Stimulated activated memory B cell treated with anti-CD40 and anti-IgM and Interleukin-4, amounts not matched to agents 10 μg/mL and 1 μg/mL and 100 μg/mL, for 72 hours (primary cell): ENCODE measurements at regions not wholly inside any gene's neighbourhood (a gene's known extent, or its start where the extent isn't known, plus 50 kb on each side); places are given as distances from the start of the nearest gene placed in this dataset.

ENCODE experiments used
- ATAC-seq: fragments of 150-1000 bp; cut with Tn5 transposase; 2 replicates; pipeline ENCODE4 v1.10.0; 2021
- H3K27ac Mint-ChIP-seq: one replicate; pipeline ENCODE4 v1.8.0; 2022; ENCODE audit warnings: mild to moderate bottlenecking, mixed read lengths
- H3K27me3 Mint-ChIP-seq: one replicate; pipeline ENCODE4 v1.8.0; 2022; ENCODE audit warnings: mixed read lengths
- H3K36me3 Mint-ChIP-seq: one replicate; pipeline ENCODE4 v1.8.0; 2022; ENCODE audit warnings: mixed read lengths
- H3K4me1 Mint-ChIP-seq: one replicate; pipeline ENCODE4 v1.8.0; 2022; ENCODE audit warnings: mixed read lengths
- H3K4me3 Mint-ChIP-seq: one replicate; pipeline ENCODE4 v1.8.0; 2022; ENCODE audit warnings: mild to moderate bottlenecking, moderate library complexity, mixed read lengths
- H3K9me3 Mint-ChIP-seq: one replicate; pipeline ENCODE4 v1.8.0; 2022; ENCODE audit warnings: mixed read lengths

DNA sequence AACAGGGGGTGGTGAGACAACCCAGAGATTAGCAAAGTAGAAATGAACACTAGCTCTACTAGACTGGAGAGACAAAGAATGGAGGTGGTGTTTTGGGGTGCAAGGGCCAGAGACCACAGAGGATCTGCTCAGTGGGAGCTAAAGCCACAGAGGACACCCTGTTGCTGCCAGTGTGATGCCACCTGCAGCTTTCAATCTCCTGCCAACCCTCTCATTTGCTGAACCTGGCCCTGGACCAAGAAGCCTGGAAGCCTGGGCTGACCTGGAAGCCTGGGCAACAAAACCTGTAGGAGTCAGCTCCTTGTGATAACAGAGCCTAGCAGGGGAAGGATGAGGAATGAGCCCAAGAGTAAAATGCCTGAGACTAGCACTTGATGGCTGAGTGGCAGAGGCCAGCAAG is 81.1 kb upstream of the ADO start:
- H3K4me3 Mint-ChIP-seq = no peak overlapping the region
- H3K27ac Mint-ChIP-seq = no peak overlapping the region
- no peaks in the 10 kb centered on the region for H3K36me3 Mint-ChIP-seq
- H3K27me3 Mint-ChIP-seq = no peaks in the 10 kb centered on the region
- H3K9me3 Mint-ChIP-seq = no peaks in the 10 kb centered on the region
- peaks cover 16% of the 10 kb centered on the region for H3K4me1 Mint-ChIP-seq
- ATAC-seq = no peak

DNA sequence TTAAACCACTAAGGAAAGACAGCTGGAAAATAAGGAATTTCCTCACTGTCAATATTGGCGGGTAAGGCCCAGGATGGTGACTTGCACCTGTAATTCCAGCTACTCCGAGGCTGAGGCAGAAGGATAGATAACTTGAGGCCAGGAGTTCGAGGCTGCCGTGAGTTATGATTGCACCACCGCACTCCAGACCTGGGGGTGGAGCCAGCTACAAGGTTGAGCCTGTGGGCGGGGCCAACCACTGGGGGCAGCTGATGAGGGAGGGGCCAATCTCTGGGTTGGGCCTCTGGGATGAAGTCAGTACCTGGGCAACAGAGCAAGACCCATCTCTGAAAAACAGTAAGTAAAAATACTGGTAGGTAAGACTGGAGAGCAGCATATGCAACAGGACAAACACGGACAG is 80.1 kb upstream of the ADO start:
- Mint-ChIP-seq H3K4me3 (no peak overlapping the region), H3K27me3 (no peaks in the 10 kb centered on the region), H3K4me1 (peaks cover 16% of the 10 kb centered on the region), H3K9me3 (no peaks in the 10 kb centered on the region), H3K36me3 (no peaks in the 10 kb centered on the region), H3K27ac (peak overlapping the region; percentile 4)
- ATAC-seq = no peak

DNA sequence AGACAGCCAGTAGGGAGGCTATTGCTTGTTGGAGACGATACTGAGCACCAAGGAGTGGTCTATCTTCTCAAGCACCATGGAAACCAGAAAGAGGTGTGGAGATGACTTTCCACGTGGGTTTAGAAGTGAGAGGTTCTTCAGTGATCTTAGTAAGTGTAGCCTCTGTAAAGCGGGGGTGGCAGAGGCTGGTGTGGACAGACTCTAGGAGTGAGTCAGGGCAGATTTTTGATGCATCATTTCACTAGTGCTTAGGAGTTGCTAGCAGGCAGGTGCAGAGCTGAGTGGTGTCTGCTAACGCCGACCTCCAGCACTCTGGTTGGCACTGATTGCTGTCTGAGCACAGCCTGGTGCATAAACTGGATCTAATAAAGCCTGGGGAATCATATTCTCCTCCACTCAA is 78.4 kb upstream of the ADO start:
- H3K27me3 Mint-ChIP-seq = no peaks in the 10 kb centered on the region
- H3K4me3 Mint-ChIP-seq = no peak overlapping the region
- H3K27ac Mint-ChIP-seq = peak overlapping the region; percentile 46
- no peaks in the 10 kb centered on the region for H3K36me3 Mint-ChIP-seq
- no peaks in the 10 kb centered on the region for H3K9me3 Mint-ChIP-seq
- peaks cover 16% of the 10 kb centered on the region for H3K4me1 Mint-ChIP-seq
- peak; percentile 98 for ATAC-seq

DNA sequence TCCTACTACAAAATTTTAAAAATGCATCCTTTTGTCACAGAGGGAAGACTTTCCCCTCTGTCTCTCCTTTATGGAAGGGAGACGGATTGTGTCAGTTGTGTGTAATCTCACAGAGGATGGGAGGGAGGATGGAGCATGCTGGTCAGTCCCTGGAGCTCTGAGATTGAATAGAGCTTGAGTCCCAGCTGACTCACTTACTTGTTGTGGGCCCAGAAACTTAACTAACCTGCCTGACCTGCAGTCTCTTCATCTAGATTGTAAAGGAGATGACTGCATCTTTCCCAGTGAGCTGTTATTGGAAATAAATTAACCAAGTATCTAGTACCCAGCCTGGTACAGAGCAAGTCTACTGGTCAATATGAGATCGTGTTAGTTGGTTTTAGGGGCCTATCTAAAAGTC is 77.9 kb upstream of the ADO start:
- ATAC-seq = no peak
- H3K4me1 Mint-ChIP-seq = peaks cover 16% of the 10 kb centered on the region
- H3K27me3 Mint-ChIP-seq = no peaks in the 10 kb centered on the region
- H3K9me3 Mint-ChIP-seq = no peaks in the 10 kb centered on the region
- H3K27ac Mint-ChIP-seq = peak overlapping the region; percentile 46
- H3K4me3 Mint-ChIP-seq = no peak overlapping the region
- H3K36me3 Mint-ChIP-seq = no peaks in the 10 kb centered on the region

DNA sequence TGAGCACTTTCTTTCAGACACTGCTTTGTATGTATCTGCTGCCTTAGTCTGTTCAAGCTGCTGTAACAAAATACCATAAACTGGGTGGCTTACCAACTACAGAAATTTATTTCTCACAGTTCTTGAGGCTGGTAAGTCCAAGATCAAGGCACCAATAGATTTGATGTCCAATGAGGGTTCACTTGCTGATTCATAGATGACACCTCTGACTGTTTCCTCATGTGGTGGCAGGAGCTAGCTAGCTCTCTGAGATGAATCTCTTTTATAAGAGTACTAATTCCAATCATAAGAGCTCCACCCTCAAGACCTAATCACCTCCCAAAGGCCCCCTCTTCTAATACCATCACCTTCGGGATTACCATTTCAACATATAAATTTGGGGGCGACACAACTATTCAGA is 76.6 kb upstream of the ADO start:
- Mint-ChIP-seq H3K27ac (peak overlapping the region; percentile 46), H3K4me1 (peaks cover 16% of the 10 kb centered on the region), H3K36me3 (no peaks in the 10 kb centered on the region), H3K9me3 (no peaks in the 10 kb centered on the region), H3K4me3 (no peak overlapping the region), H3K27me3 (no peaks in the 10 kb centered on the region)
- no peak for ATAC-seq

DNA sequence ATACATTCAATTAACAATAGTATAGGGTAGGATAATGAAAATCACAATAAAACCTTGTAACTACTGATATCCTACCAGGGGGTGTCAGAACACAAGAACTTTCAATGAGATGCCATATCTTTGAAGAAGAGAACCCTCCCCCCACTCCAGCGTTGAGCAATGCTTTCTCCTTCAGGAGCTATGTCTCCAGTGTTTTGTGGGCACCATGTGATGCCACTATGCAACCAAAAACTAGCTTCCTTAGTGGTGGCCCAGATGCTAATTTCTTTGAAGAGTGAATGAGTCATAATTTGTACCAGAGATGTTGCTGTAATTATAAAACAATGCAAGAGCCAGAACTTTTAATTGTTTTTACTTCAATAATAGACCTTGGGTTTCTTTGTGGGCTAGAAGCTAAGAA is 76.0 kb upstream of the ADO start:
- H3K36me3 Mint-ChIP-seq = no peaks in the 10 kb centered on the region
- no peak overlapping the region for H3K4me3 Mint-ChIP-seq
- no peak for ATAC-seq
- no peaks in the 10 kb centered on the region for H3K27me3 Mint-ChIP-seq
- H3K4me1 Mint-ChIP-seq = peaks cover 16% of the 10 kb centered on the region
- H3K27ac Mint-ChIP-seq = no peak overlapping the region
- H3K9me3 Mint-ChIP-seq = no peaks in the 10 kb centered on the region

DNA sequence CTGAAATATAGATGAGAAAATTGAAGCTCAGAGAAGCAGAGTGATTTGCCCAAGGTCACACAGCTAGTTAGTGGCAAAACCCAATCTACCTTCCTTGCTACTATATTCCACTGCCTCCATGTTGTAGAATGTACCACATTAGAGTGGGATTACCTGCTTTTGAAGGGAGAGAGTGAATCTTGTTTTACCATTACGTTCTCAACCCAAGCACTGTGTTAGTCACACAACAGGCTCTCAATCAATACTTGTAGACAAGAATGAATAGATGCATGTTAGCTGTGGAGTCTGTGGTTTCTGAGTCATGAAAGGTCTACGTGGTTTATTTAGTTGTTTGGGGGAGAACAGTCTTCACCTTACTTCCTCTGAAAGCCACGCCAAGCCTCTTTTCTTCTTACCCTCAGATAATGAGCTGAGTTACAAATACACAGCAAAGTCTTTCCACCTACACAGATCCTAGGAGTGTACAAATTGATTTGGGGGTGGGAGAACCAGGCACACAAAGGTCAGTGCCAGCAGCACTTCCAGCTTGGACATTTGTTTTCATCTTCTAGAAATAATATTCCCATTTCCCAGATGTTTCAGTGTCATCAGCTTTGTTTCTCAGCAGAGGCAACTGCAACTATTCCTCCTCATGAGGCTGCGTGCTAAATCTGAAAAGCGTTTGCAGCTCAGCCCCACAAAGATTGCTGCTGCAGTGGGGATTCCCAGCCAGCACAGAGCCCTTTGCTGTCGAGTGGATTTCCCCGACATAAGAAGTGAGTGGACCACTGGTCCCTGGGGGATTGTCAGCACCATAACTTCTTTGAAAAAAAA is 71.5 kb upstream of the ADO start:
- no peaks in the 10 kb centered on the region for H3K4me1 Mint-ChIP-seq
- H3K27ac Mint-ChIP-seq = no peak overlapping the region
- H3K27me3 Mint-ChIP-seq = no peaks in the 10 kb centered on the region
- peak overlapping the region; percentile 36 for H3K4me3 Mint-ChIP-seq
- no peaks in the 10 kb centered on the region for H3K36me3 Mint-ChIP-seq
- no peaks in the 10 kb centered on the region for H3K9me3 Mint-ChIP-seq
- ATAC-seq = peak; percentile 92

DNA sequence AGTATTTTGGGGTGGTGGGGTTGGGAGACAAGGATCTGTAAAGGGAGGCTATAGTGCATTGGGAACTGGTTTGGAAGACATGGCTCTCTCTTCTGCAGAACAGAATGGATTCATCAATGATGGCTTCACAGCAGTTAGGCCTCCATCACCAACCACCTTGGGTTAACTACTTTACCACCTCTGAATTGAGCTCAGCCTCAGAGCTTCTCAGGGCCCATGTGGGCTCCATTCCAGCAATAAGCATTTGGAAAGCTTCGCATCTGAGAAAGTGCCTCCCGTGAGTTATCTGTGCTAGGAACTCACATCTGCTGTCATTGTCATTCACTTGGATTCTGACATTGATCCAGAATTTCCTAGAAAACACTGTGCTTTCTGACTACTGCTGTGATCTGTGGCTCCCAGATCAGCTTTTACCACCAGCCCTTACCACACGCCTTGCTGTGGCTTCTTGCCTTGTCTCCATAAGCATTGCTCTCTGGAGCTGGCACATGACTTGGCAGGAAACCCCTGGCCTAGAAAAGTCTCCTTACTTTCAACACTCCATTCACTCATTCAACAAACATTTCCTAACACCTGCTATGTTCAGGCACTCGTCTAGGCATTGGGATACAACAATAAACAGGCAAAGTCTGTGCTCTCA is 70.7 kb upstream of the ADO start:
- Mint-ChIP-seq H3K27me3 (no peaks in the 10 kb centered on the region), H3K4me3 (peak overlapping the region; percentile 36), H3K9me3 (no peaks in the 10 kb centered on the region), H3K36me3 (no peaks in the 10 kb centered on the region), H3K4me1 (peaks cover 4% of the 10 kb centered on the region), H3K27ac (no peak overlapping the region)
- peak; percentile 44 for ATAC-seq

DNA sequence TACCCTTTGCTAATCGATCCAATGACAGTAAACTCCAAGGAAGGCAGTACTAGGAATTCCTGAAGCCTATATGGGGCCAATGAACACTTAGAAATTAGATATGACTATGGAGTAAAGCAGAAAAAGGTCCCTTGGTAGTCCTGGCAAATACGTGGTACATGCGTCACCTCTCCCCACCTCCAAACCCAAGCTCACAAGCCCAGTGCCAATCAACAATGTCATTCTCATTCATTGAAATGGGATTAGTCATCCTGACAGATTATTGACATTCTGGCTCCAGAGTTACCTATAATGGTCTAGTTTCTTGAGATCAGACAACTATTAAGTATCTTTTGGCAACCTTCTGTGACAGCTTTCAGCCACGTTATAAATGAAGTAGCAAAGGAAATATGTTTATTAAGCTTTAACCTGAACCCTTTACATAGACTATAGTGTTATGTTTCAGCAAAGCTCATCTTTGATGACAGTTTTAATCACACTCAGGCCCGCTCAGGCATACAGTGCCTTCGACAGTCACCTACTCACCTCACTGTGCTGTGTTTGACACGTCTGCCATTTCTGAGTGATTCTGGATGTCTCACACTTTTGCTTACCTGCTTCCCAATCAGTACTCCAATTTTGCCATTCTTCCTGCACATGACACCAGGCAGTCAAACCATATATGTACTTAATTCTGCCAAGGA is 69.6 kb upstream of the ADO start:
- Mint-ChIP-seq H3K4me1 (peaks cover 9% of the 10 kb centered on the region), H3K27me3 (no peaks in the 10 kb centered on the region), H3K9me3 (no peaks in the 10 kb centered on the region), H3K36me3 (no peaks in the 10 kb centered on the region), H3K4me3 (no peak overlapping the region), H3K27ac (no peak overlapping the region)
- no peak for ATAC-seq

DNA sequence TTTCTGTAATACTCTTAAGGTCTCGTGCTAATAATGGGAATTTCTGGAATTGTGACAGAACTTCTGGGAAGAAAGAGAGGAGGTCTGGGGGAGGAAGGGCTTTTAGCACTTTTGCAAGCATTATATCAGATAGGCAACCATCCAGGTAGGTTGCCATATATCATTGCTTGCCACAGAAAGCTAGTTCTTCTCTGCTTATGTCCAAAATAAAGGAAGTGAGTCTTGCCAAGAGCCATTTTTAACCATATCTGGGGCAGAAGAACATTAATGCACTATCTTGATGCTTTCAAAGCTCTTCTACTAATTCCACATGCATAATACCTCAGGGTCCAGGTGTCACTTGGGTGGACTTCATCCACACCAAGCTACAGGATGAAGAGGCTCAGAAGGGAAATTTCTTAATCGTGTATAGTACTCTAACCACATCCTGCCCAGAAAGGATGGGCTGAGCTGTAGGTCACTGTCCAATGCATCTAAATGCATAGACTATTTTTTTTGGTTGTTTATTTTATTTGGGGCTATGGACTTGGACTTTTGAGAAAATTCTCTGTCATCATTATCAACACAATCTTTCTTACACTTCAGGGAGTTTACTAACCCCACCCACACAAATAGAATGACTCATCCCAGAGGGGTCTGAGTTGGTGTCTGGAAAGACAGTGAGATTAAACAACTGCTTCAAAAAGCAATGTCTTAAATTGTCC is 68.9 kb upstream of the ADO start:
- H3K27ac Mint-ChIP-seq = no peak overlapping the region
- H3K36me3 Mint-ChIP-seq = no peaks in the 10 kb centered on the region
- ATAC-seq = peak; percentile 69
- H3K4me1 Mint-ChIP-seq = peaks cover 9% of the 10 kb centered on the region
- H3K27me3 Mint-ChIP-seq = no peaks in the 10 kb centered on the region
- no peaks in the 10 kb centered on the region for H3K9me3 Mint-ChIP-seq
- no peak overlapping the region for H3K4me3 Mint-ChIP-seq

DNA sequence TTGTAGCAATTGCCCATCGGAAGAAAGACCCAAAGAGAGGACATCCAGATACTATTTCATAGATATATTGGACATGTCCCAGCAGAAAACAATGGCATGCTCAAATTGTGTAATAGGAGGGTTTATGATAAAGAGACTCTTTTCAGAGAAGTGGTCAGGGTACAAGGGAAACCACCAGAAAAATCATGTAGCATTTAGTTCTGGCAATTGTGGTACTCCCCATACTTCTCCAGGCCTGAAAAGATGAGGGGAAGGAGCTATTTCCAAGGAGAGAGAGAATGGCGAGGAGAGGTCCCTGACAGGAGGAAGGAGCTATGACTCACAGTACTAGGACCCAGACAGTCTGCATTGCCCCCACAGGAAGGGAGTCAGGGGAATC is 68.4 kb upstream of the ADO start:
- H3K27me3 Mint-ChIP-seq = no peaks in the 10 kb centered on the region
- no peaks in the 10 kb centered on the region for H3K36me3 Mint-ChIP-seq
- H3K4me3 Mint-ChIP-seq = no peak overlapping the region
- ATAC-seq = no peak
- peaks cover 9% of the 10 kb centered on the region for H3K4me1 Mint-ChIP-seq
- no peak overlapping the region for H3K27ac Mint-ChIP-seq
- no peaks in the 10 kb centered on the region for H3K9me3 Mint-ChIP-seq

DNA sequence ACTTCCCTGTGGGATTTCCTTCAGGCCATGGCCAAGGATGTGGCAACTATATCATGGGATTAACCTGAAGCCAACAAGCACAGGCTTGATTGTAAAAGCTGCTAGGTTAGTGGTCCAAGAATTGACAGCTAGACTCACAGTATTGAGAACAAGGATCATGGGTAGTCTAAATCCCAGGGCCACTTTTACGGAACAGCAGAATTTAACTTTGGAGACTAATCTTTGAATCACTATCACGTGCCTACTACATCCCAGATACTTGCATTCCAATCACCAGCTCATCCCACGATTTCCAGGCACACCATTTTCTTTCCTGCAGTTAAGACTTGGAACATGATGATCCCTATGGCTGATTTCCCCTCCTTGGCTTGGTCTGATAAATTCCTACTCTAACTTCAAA is 65.6 kb upstream of the ADO start:
- no peak for ATAC-seq
- no peak overlapping the region for H3K4me3 Mint-ChIP-seq
- peak overlapping the region; percentile 14 for H3K27ac Mint-ChIP-seq

DNA sequence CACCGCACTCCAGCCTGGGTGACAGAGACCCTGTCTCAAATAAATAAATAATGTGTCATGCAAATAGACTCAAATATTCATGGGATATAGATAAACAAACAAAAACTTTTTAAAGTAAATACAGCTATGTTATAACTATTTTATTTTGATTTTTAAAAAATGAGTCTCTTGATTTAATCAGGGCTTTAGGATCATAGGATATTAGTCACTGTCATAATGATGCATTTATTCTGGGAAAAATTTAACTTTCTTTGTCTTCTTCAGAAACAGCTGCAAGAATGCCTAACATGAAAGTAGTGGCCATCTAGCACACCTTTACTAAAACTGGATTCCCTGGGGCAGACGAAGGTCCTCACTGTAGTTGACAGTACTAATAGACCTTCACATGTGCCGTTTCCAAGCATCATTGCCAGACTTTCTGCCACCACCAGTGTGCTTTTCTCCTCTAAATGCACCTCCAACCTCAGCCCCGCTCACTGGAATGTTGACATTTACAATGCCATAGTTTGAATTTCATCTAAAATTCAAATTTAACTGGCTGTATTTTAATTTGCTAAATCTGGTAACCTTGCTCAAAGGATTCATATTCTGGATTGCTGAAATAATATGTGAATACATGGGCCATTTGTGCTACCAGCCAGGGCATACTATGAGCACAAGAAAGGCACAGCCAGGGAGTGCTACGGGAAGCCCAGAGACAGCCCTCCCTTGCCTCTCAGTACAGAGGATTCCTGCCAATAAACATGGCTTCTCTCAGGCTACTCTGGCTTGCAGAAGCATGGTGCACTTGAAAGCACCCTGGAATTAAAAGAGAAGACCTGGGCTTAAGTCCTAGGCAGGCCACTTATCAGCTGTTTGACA is 63.4 kb upstream of the ADO start:
- no peaks in the 10 kb centered on the region for H3K36me3 Mint-ChIP-seq
- H3K27ac Mint-ChIP-seq = no peak overlapping the region
- H3K4me1 Mint-ChIP-seq = peaks cover 37% of the 10 kb centered on the region
- H3K4me3 Mint-ChIP-seq = no peak overlapping the region
- no peak for ATAC-seq
- no peaks in the 10 kb centered on the region for H3K9me3 Mint-ChIP-seq
- no peaks in the 10 kb centered on the region for H3K27me3 Mint-ChIP-seq

More for the DNA sequence above, 65.6 kb upstream of the ADO start:
- Mint-ChIP-seq H3K27me3 (no peaks in the 10 kb centered on the region), H3K4me1 (peaks cover 26% of the 10 kb centered on the region), H3K36me3 (no peaks in the 10 kb centered on the region), H3K9me3 (no peaks in the 10 kb centered on the region)

DNA sequence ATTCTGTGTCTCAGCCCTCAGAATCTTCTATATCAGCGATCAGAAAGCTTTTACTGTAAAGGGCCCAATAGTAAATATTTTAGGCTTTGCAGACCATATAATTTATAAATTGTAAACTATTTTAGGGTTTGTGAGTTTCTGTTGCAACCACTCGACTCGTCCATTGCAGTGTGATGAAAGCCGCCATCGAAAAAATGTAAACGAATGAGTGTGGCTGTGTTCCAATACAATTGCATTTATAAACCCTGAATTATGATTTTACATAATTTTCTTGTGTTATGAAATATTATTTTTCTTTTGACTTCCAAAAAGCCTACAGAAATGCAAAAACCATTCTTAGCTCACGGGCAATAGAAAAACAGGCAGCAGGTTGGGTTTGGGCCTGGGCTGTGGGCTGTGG is 62.5 kb upstream of the ADO start:
- ATAC-seq = no peak
- Mint-ChIP-seq H3K36me3 (no peaks in the 10 kb centered on the region), H3K27me3 (no peaks in the 10 kb centered on the region), H3K27ac (peak overlapping the region; percentile 90), H3K4me1 (peaks cover 43% of the 10 kb centered on the region), H3K4me3 (no peak overlapping the region), H3K9me3 (no peaks in the 10 kb centered on the region)
